Kidney (tissue), 13 donors: ENCODE measurements at regions not wholly inside any gene's neighbourhood (a gene's known extent, or its start where the extent isn't known, plus 50 kb on each side); places are given as distances from the start of the nearest gene placed in this dataset.

Source experiments
- DNase-seq, 5 donors: peaks; one replicate each; pipeline ENCODE4 v3.0.0-alpha.2; 2013 to 2020
- FAIRE-seq: peaks from 2 replicates; lab custom pipeline; 2012; peaks lifted over from hg19 to GRCh38; lab: Jason Lieb, UNC
- H3K27ac ChIP-seq, 2 donors: one replicate each; pipeline ENCODE4 v1.7.0; 2013; ENCODE audit warnings: low read depth in 2 of 2, low read length in 2 of 2, inconsistent platforms in 1 of 2
- H3K27me3 ChIP-seq: one replicate; pipeline ENCODE4 v1.7.1; 2013; ENCODE audit warnings: low read length, inconsistent platforms; ENCODE audit not compliant: control insufficient read depth, insufficient read depth
- H3K36me3 ChIP-seq, 3 donors: one replicate each; pipeline versions ENCODE4 v1.7.0 to v1.7.1; 2013; ENCODE audit warnings: low read length in 3 of 3, control low read depth in 1 of 3, inconsistent platforms in 1 of 3; ENCODE audit not compliant: insufficient read depth in 3 of 3, control insufficient read depth in 2 of 3
- H3K4me1 ChIP-seq, 3 donors: one replicate each; pipeline versions ENCODE4 v1.7.0 to v1.7.1; 2013; ENCODE audit warnings: low read length in 3 of 3, inconsistent platforms in 1 of 3, low read depth in 1 of 3; ENCODE audit not compliant: control insufficient read depth in 2 of 3, insufficient read depth in 2 of 3
- H3K4me3 ChIP-seq, 3 donors: one replicate each; pipeline versions ENCODE4 v1.7.0 to v1.8.1; 2013; ENCODE audit warnings: low read length in 3 of 3, control low read depth in 1 of 3, inconsistent platforms in 1 of 3
- H3K9ac ChIP-seq, 3 donors: one replicate each; pipeline versions ENCODE4 v1.7.0 to v1.7.1; 2013; ENCODE audit warnings: low read length in 3 of 3, control low read depth in 1 of 3, inconsistent platforms in 1 of 3
- H3K9me3 ChIP-seq, 3 donors: one replicate each; pipeline versions ENCODE4 v1.7.0 to v1.7.1; 2013; ENCODE audit warnings: low read length in 3 of 3, control low read depth in 1 of 3, inconsistent platforms in 1 of 3; ENCODE audit not compliant: control insufficient read depth in 2 of 3, insufficient read depth in 1 of 3
- CTCF ChIP-seq: IDR thresholded peaks from 3 replicates; pipeline ENCODE4 v1.5.1; 2012; ENCODE audit warnings: mild to moderate bottlenecking, moderate library complexity, borderline replicate concordance; ENCODE audit not compliant: insufficient read depth; ENCODE audit errors: extremely low read depth
- intact Hi-C: fragments of 100-400 bp; cut with DNase I; formaldehyde crosslinking; loops from one replicate; pipeline ENCODE4 v1.11.1; 2022
- donor health status: control.
- donor health status: control.
- donor health status: control.
- donor health status: control.
- donor health status: control.
- donor health status: DM: yes; HTN: yes; CAD: no.
- donor health status: Normal renal cell carcinoma (clear cell type).

- H3K9ac ChIP-seq: no peak overlapping the region
- no peaks in the 10 kb centered on the region for H3K27me3 ChIP-seq
- intact Hi-C loops: no loop called here
- no peaks in the 10 kb centered on the region for H3K4me1 ChIP-seq
- TF ChIP-seq CTCF: no peak
- H3K9me3 ChIP-seq: no peaks in the 10 kb centered on the region
- H3K36me3 ChIP-seq: no peaks in the 10 kb centered on the region
- H3K4me3 ChIP-seq: no peak overlapping the region
- H3K27ac ChIP-seq: no peak overlapping the region
- DNase-seq (peak in 2 of 5 donors; percentile 3 to 18), FAIRE-seq (no peak)
Observed at GRCh38 chr11:131253656-131254151, 116.7 kb upstream of the NTM start.

DNA sequence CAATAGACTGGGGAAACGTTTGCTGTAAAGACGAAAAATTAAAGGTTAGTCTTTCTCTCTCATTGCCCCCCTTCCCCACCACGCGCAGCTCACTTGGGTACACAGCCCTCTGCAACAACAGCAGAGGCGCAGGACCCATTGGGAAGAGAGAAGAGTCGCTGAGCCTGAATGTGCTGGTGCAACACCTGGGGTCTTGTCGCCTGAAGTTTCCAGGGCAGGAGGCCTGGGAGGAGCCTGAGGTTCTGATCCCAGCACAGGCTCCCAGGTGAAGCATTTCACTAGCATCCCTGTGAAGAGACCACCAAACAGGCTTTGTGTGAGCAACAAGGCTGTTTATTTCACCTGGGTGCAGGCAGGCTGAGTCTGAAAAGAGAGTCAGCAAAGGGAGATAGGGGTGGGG lies 116.2 kb upstream of the NTM start:
- DNase-seq: no peak
- no peak overlapping the region for H3K27ac ChIP-seq
- no peak for FAIRE-seq

DNA sequence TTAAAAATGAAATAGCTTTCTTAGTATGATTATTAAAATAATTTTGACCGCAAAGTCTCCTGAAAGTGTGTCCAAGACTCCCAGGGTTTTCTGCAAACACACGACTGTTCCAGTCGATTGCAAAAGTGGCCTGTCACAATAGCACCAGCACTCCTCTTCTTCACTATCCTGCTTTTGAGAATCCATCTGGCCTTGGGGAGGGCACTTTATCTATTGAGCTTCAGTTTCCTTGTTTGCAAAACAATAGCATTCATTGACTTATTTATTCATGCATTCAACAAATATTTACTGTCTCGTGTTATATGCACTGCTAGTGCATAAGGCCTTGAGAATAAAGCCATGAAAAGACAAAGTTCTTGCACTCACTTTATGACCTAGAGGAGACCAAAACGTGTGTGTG lies 96.2 kb upstream of the NTM start:
- no peak overlapping the region for H3K4me3 ChIP-seq
- H3K9ac ChIP-seq: no peak overlapping the region
- FAIRE-seq: no peak
- no peaks in the 10 kb centered on the region for H3K4me1 ChIP-seq
- DNase-seq: no peak
- intact Hi-C loops: no loop called here
- no peak for TF ChIP-seq CTCF
- H3K27me3 ChIP-seq: no peaks in the 10 kb centered on the region
- H3K9me3 ChIP-seq: no peaks in the 10 kb centered on the region
- no peak overlapping the region for H3K27ac ChIP-seq
- no peaks in the 10 kb centered on the region for H3K36me3 ChIP-seq

More for the DNA sequence above, 116.2 kb upstream of the NTM start:
- Histone ChIP-seq H3K36me3 (no peaks in the 10 kb centered on the region), H3K9me3 (no peaks in the 10 kb centered on the region), H3K9ac (no peak overlapping the region), H3K27me3 (no peaks in the 10 kb centered on the region), H3K4me3 (no peak overlapping the region), H3K4me1 (no peaks in the 10 kb centered on the region)
- intact Hi-C loops: no loop called here
- TF ChIP-seq CTCF: no peak

DNA sequence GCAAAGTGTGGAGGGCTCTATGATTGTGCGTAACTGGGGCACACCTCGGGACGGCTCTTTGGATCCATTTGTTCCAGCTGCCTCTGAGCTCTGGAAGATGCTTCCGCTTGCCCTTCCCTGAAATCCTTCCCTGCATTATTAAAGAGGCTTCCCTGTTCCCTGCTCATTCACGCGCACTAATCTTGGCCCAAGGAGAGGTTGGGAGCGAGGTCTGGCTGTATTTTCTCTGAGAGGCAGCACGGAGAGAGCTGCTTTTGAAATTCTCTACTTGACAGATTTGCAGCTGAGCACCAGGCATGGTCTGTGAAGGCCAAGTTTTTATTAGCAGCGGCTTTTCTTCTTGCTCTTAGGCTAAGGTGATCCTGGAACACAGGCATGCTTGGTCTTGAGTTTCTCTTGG lies 94.8 kb upstream of the NTM start:
- H3K27me3 ChIP-seq: no peaks in the 10 kb centered on the region
- no peak for FAIRE-seq
- no peaks in the 10 kb centered on the region for H3K9me3 ChIP-seq
- H3K9ac ChIP-seq: no peak overlapping the region
- no peaks in the 10 kb centered on the region for H3K36me3 ChIP-seq
- no peak overlapping the region for H3K4me3 ChIP-seq
- intact Hi-C loops: no loop called here
- H3K4me1 ChIP-seq: no peaks in the 10 kb centered on the region
- peak in 1 of 5 donors; percentile 12 for DNase-seq
- no peak overlapping the region for H3K27ac ChIP-seq
- no peak for TF ChIP-seq CTCF
